ENCODE measurements at regions not wholly inside any gene's neighbourhood (a gene's known extent, or its start where the extent isn't known, plus 50 kb on each side); places are given as distances from the start of the nearest gene placed in this dataset.

DNA sequence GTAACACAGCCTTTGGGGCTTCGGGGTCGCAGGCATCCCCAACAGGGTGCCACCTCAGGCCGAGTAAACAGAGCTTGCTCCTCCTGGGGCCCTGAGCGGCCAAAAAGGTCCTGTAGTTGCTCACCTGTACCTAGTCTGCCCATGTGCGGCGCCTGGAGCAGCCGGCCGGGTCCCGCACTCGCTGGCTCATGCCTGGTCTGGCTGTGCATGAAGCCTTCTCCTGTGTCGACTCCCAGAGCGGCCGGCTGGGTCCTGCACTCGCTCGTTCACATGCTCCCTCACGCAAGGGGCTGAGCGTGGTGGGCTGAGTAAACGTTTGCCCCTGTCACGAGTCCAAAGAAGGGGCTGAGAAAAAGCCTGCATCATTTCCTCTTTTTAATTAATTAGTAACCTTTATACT, 162.4 kb upstream of the TUT7 start:
- Histone ChIP-seq H3K4me1 (peaks cover 0 to 11% (median 4%) of the 10 kb centered on the region in 4 donors), H3K27me3 (no peaks in the 10 kb centered on the region), H3K36me3 (no peaks in the 10 kb centered on the region), H3K4me3 (no peak overlapping the region), H3K27ac (replicated peaks in 1 of 4) (no peak overlapping the region), H3K9me3 (no peaks in the 10 kb centered on the region)
- 93% methylated on average over 17 of the region's 19 CpGs for WGBS
- no peak for TF ChIP-seq EP300 (IDR thresholded peaks at IDR 0.05)
- TF ChIP-seq CTCF (IDR thresholded peaks at IDR 0.05): no peak
- TF ChIP-seq POLR2A (IDR thresholded peaks at IDR 0.05; ENCODE audit: low read depth): no peak
- no peak for TF ChIP-seq POLR2AphosphoS5 (IDR thresholded peaks at IDR 0.05)
- no peak for DNase-seq (ENCODE audit: extremely low spot score)
- intact Hi-C loops (cut with DNase I): no loop called here

GRCh38 chr9:86515221-86515620, 161.0 kb upstream of the TUT7 start:
- no peak overlapping the region for H3K4me3 ChIP-seq
- no peaks in the 10 kb centered on the region for H3K36me3 ChIP-seq
- no peaks in the 10 kb centered on the region for H3K27me3 ChIP-seq
- no peaks in the 10 kb centered on the region for H3K9me3 ChIP-seq
- no peak for DNase-seq (ENCODE audit: extremely low spot score)
- peaks cover 0 to 11% (median 4%) of the 10 kb centered on the region in 4 donors for H3K4me1 ChIP-seq
- no peak overlapping the region for H3K27ac ChIP-seq (replicated peaks in 1 of 4)
- intact Hi-C loops (cut with DNase I): no loop called here
- WGBS: 65% methylated on average over 4 of the region's 4 CpGs
- no peak for TF ChIP-seq POLR2A (IDR thresholded peaks at IDR 0.05; ENCODE audit: low read depth)
- no peak for TF ChIP-seq POLR2AphosphoS5 (IDR thresholded peaks at IDR 0.05)
- TF ChIP-seq CTCF (IDR thresholded peaks at IDR 0.05): no peak
- TF ChIP-seq EP300 (IDR thresholded peaks at IDR 0.05): no peak

DNA sequence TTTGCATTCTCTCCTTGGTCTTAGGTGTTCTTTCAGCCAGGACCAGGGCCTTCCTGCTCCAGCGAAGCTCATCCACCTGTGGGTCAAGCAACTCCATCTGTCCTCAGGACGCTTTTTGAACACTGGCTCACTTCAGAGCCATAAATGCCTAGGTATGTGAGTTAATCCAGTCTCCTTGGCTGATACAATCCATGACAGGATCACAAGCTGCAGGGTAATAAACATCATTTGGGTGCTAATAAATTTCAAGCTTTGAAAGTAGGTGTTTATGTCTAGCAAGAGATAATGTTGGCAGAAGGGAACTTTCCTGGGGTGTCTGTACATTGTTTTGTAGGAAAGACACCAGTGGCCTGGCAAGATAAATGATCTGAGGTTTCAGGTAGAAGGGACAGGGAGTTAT, 159.2 kb upstream of the TUT7 start:
- Histone ChIP-seq H3K27ac (replicated peaks in 1 of 4) (no peak overlapping the region), H3K9me3 (no peaks in the 10 kb centered on the region), H3K4me1 (peaks cover 0 to 11% (median 4%) of the 10 kb centered on the region in 4 donors), H3K4me3 (no peak overlapping the region), H3K36me3 (no peaks in the 10 kb centered on the region), H3K27me3 (no peaks in the 10 kb centered on the region)
- no peak for DNase-seq (ENCODE audit: extremely low spot score)
- no peak for TF ChIP-seq EP300 (IDR thresholded peaks at IDR 0.05)
- TF ChIP-seq POLR2A (IDR thresholded peaks at IDR 0.05; ENCODE audit: low read depth): no peak
- 70% methylated on average over 2 of the region's 2 CpGs for WGBS
- intact Hi-C loops (cut with DNase I): no loop called here

GRCh38 chr9:86512929-86513328, 158.7 kb upstream of the TUT7 start:
- 45% methylated on average over 2 of the region's 2 CpGs for WGBS

DNA sequence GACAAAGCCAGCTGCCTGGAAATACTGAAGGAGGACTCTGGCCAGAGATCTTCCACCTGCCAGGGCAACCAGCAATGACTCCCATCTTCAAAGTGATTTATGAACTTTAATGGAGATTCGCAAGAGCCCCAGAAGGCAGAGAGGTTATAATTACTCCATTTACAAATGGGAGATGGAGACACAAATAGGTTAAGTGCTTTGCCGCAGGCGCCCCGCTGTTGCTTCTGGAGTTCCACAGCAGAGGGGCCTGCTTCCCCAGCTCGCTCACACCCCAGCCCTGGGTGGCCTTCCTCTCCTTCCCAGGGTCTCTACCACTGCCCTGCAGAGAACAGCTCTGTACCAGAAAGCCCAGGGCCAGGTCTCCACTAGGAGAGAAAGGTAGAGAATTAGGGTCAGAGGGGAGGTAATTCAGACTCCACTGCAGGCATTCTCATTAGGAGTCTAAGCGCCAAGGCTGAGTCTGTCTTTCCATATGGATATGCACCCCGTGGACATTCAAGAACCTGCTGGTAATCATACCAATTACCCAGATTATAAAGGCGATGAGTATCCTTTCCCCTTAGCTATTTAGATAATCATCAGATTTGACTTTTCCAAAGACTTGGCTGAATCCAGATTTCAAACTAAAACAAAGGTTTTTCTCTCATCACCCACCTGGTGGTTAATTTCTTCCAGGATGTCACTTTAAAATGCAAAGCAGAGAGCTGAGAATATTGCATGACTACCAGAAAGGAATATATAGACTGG, 157.6 kb upstream of the TUT7 start:
- Histone ChIP-seq H3K4me3 (no peak overlapping the region), H3K27me3 (no peaks in the 10 kb centered on the region), H3K9me3 (no peaks in the 10 kb centered on the region), H3K4me1 (peaks cover 0 to 11% (median 4%) of the 10 kb centered on the region in 4 donors), H3K27ac (replicated peaks in 1 of 4) (no peak overlapping the region), H3K36me3 (no peaks in the 10 kb centered on the region)
- DNase-seq (ENCODE audit: extremely low spot score): no peak
- WGBS: 87% methylated on average over 8 of the region's 8 CpGs
- TF ChIP-seq POLR2A (IDR thresholded peaks at IDR 0.05; ENCODE audit: low read depth): no peak
- no peak for TF ChIP-seq CTCF (IDR thresholded peaks at IDR 0.05)
- TF ChIP-seq POLR2AphosphoS5 (IDR thresholded peaks at IDR 0.05): no peak
- no peak for TF ChIP-seq EP300 (IDR thresholded peaks at IDR 0.05)
- intact Hi-C loops (cut with DNase I): no loop called here

More at GRCh38 chr9:86512929-86513328, 158.7 kb upstream of the TUT7 start:
- intact Hi-C loops (cut with DNase I): no loop called here
- no peak for DNase-seq (ENCODE audit: extremely low spot score)
- Histone ChIP-seq H3K4me1 (peaks cover 0 to 11% (median 4%) of the 10 kb centered on the region in 4 donors), H3K27me3 (no peaks in the 10 kb centered on the region), H3K27ac (replicated peaks in 1 of 4) (no peak overlapping the region), H3K9me3 (no peaks in the 10 kb centered on the region), H3K4me3 (no peak overlapping the region), H3K36me3 (no peaks in the 10 kb centered on the region)
- TF ChIP-seq POLR2A (IDR thresholded peaks at IDR 0.05; ENCODE audit: low read depth): no peak
- no peak for TF ChIP-seq POLR2AphosphoS5 (IDR thresholded peaks at IDR 0.05)

Data from esophagus muscularis mucosa (tissue), 4 donors.